ENCODE measurements at regions not wholly inside any gene's neighbourhood (a gene's known extent, or its start where the extent isn't known, plus 50 kb on each side); places are given as distances from the start of the nearest gene placed in this dataset.
"Not testable (repeated sequence)": the region's sequence is repeated elsewhere in the genome, so short reads cannot be mapped to it uniquely, and the experiment has no call there.

DNA sequence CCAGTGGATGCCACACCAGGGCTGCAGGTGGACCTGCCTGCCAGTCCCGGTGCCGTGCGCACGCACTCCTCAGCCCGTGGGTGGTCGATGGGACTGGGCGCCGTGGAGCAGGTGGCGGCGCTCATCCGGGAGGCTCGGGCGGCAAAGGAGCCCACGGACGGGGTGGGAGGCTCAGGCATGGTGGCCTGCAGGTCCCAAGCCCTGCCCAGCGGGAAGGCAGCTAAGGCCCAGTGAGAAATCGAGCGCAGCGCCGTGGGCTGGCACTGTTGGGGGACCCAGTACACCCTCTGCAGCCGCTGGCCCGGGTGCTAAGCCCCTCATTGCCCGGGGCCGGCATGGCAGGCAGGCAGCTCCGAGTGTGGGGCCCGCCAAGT lies 1171.8 kb upstream of the B3GALT2 start:
- no peak for TF ChIP-seq CTCF (IDR thresholded peaks at IDR 0.05; ENCODE audit: insufficient read depth, low read length, missing control alignments)
- POLR2A ChIA-PET = no interaction called here
- DNase-seq (ENCODE audit: low read depth, low spot score) = no peak
- H3K4me3 ChIP-seq (ENCODE audit: low read depth, low read length) = no peak overlapping the region
- CTCF ChIA-PET = no interaction called here

DNA sequence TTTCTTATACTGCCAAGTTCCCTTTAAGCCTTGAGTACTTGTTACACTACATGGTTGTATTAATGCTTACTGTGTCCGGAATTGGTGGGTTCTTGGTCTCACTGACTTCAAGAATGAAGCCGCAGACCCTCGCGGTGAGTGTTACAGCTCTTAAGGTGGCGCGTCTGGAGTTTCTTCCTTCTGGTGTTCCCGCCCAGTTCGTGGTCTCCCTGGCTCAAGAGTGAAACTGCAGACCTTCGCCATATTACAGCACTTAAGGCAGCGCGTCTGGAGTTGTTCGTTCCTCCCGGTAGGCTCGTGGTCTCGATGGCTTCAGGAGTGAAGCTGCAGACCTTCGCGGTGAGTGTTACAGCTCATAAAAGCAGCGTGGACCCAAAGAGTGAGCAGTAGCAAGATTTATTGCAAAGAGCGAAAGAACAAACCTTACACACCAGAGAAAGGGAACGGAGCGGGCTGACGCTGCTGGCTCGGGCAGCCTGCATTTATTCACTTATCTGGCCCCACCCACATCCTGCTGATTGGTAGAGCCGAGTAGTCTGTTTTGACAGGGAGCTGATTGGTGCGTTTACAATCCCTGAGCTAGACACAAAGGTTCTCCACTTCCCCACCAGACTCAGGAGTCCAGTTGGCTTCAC lies 1171.3 kb upstream of the B3GALT2 start:
- CTCF ChIA-PET; DNase-seq (ENCODE audit: low read depth, low spot score); H3K4me3 ChIP-seq (ENCODE audit: low read depth, low read length); POLR2A ChIA-PET: not testable (repeated sequence)

GRCh38 chr1:194355488-194356106 lies 1169.2 kb upstream of the B3GALT2 start:
- H3K4me3 ChIP-seq (ENCODE audit: low read depth, low read length) = no peak overlapping the region
- no peak for DNase-seq (ENCODE audit: low read depth, low spot score)
- TF ChIP-seq CTCF (IDR thresholded peaks at IDR 0.05; ENCODE audit: insufficient read depth, low read length, missing control alignments) = no peak
- ChIA-PET CTCF (no interaction called here), POLR2A (no interaction called here)

GRCh38 chr1:194353121-194353520 lies 1166.7 kb upstream of the B3GALT2 start:
- no peak for TF ChIP-seq CTCF (IDR thresholded peaks at IDR 0.05; ENCODE audit: insufficient read depth, low read length, missing control alignments)
- CTCF ChIA-PET = no interaction called here
- POLR2A ChIA-PET = no interaction called here
- no peak overlapping the region for H3K4me3 ChIP-seq (ENCODE audit: low read depth, low read length)
- DNase-seq (ENCODE audit: low read depth, low spot score) = no peak

DNA sequence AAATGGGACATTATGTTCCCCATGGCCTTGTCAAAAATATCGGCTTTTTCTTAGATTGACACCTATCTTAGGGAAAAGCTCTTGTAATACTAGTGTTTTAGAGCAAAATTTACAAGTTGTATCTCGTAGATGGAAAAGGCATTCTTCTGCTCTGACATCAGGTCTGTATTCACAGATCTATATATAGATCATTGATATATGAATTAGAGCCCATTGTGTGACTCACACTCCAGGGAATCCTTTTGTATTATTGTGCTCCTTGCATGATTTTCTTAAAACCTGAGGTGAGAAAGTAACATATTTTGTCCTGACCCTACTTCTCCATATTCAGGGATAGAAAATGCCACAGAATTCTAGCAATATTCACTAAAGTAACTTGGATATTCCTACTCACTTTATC lies 1160.8 kb upstream of the B3GALT2 start:
- CTCF ChIA-PET = no interaction called here
- DNase-seq (ENCODE audit: low read depth, low spot score) = no peak
- TF ChIP-seq CTCF (IDR thresholded peaks at IDR 0.05; ENCODE audit: insufficient read depth, low read length, missing control alignments) = no peak
- H3K4me3 ChIP-seq (ENCODE audit: low read depth, low read length) = no peak overlapping the region
- POLR2A ChIA-PET = no interaction called here

- ChIA-PET CTCF (no interaction called here), POLR2A (no interaction called here)
- DNase-seq (ENCODE audit: low read depth, low spot score) = no peak
- no peak for TF ChIP-seq CTCF (IDR thresholded peaks at IDR 0.05; ENCODE audit: insufficient read depth, low read length, missing control alignments)
- no peak overlapping the region for H3K4me3 ChIP-seq (ENCODE audit: low read depth, low read length)
Measured at GRCh38 chr1:194342484-194343262, 1156.3 kb upstream of the B3GALT2 start.

All from AG04449 (cell line).